SK-N-MC (cell line): ENCODE measurements at regions not wholly inside any gene's neighbourhood (a gene's known extent, or its start where the extent isn't known, plus 50 kb on each side); places are given as distances from the start of the nearest gene placed in this dataset.

Source experiments
- EZH2 ChIP-seq: fragments of 200-600 bp; sonication (generic); IDR thresholded peaks from one replicate; pipeline ENCODE4 v1.6.1; 2017; ENCODE audit warnings: antibody characterized with exemption
- FOXP2 ChIP-seq: optimal IDR thresholded peaks from 2 replicates; pipeline ENCODE3; 2011; ENCODE audit warnings: mild to moderate bottlenecking, moderate library complexity; ENCODE audit not compliant: insufficient read depth; ENCODE audit errors: extremely low read length, control extremely low read depth
- POLR2AphosphoS5 ChIP-seq: IDR thresholded peaks from 2 replicates; pipeline ENCODE4 v1.6.1; 2012; ENCODE audit warnings: mild to moderate bottlenecking, low read depth, low read length, borderline replicate concordance

- TF ChIP-seq EZH2 = no peak
- TF ChIP-seq POLR2AphosphoS5 = no peak
- TF ChIP-seq FOXP2 = no peak
These were observed 376.0 kb downstream of the DSEL start for GRCh38 chr18:67140495-67140894.
